K562 (cell line): ENCODE measurements at regions not wholly inside any gene's neighbourhood (a gene's known extent, or its start where the extent isn't known, plus 50 kb on each side); places are given as distances from the start of the nearest gene placed in this dataset.

Experiments
- ATAC-seq: fragments of 200-7000 bp; cut with Tn5 transposase; 3 replicates; pipeline ENCODE4 v1.9.1; 2020; ENCODE audit warnings: moderate library complexity
- BruUV-seq: library from RNA; stranded (reverse); fragments of 400-500 nt; replicated peaks from 2 replicates; lab custom pipeline; 2021; lab: Mats Ljungman, UMichigan
- CTCF ChIA-PET: fragments of 300-600 bp; formaldehyde crosslinking; extraction: SDS; loops from one replicate; lab custom pipeline; 2021; ENCODE audit warnings: low intra/inter-chr PET ratio; lab: Yijun Ruan, JAX
- POLR2A ChIA-PET: fragments of 300-600, 350-650 bp; sonication (Branson Sonifier 250); formaldehyde crosslinking; extraction: SDS; loops from one replicate; lab custom pipeline; 2021; ENCODE audit warnings: antibody characterized with exemption, inconsistent platforms; lab: Yijun Ruan, JAX
- DNase-seq, 4 experiments: peaks; one replicate each; pipeline versions ENCODE4 v3.0.0 to v3.0.0-alpha.2; 2011 to 2018; ENCODE audit warnings: low spot score in 3 of 4, mixed read lengths in 3 of 4; ENCODE audit errors: extremely low read depth in 1 of 4
- FAIRE-seq: peaks from 2 replicates; lab custom pipeline; 2011; peaks lifted over from hg19 to GRCh38; lab: Jason Lieb, UNC
- H2AFZ ChIP-seq: 2 replicates; pipeline ENCODE4 v1.6.0; 2011; ENCODE audit warnings: low read depth, low read length, control low read depth, inconsistent platforms
- H3K27ac ChIP-seq: fragments of 200-600 bp; 3 replicates; pipeline ENCODE4 v1.8.0; 2011; ENCODE audit warnings: low read depth, mild to moderate bottlenecking, control low read depth, inconsistent platforms, low read length, moderate library complexity, mixed read lengths; ENCODE audit errors: extremely low read depth
- H3K27me3 ChIP-seq, 2 experiments: fragments of 300-600 bp in 1 of 2; 2 replicates in 1 of 2; 3 replicates in 1 of 2; pipeline versions ENCODE4 v1.6.0 to v1.8.0; 2011; ENCODE audit warnings: inconsistent platforms in 2 of 2, low read length in 2 of 2, mild to moderate bottlenecking in 1 of 2, mixed read lengths in 1 of 2, moderate library complexity in 1 of 2; ENCODE audit not compliant: control insufficient read depth in 2 of 2, insufficient read depth in 2 of 2
- H3K36me3 ChIP-seq: fragments of 300-600 bp; 3 replicates; pipeline ENCODE4 v1.8.0; 2011; ENCODE audit warnings: mild to moderate bottlenecking, low read length, inconsistent platforms; ENCODE audit not compliant: control insufficient read depth, insufficient read depth
- H3K4me1 ChIP-seq, 2 experiments: fragments of 200-600 bp in 1 of 2; replicated peaks in 1 of 2; 2 replicates in 1 of 2; 3 replicates in 1 of 2; pipeline versions ENCODE4 v1.5.1 to v1.8.0; 2011; ENCODE audit warnings: inconsistent platforms in 2 of 2, low read length in 2 of 2, mild to moderate bottlenecking in 1 of 2, mixed read lengths in 1 of 2, moderate library complexity in 1 of 2; ENCODE audit not compliant: control insufficient read depth in 2 of 2, insufficient read depth in 2 of 2
- H3K4me2 ChIP-seq: 2 replicates; pipeline ENCODE4 v1.6.1; 2011; ENCODE audit warnings: low read length, control low read depth, inconsistent platforms, mixed read lengths; ENCODE audit not compliant: insufficient read depth
- H3K4me3 ChIP-seq: fragments of 200-600 bp; sonication (generic), shearing (Covaris generic); 2 replicates; pipeline ENCODE4 v1.5.1; 2016; ENCODE audit warnings: control low read depth, inconsistent platforms
- H3K79me2 ChIP-seq: fragments of 200-600 bp; 3 replicates; pipeline ENCODE4 v1.8.0; 2011; ENCODE audit warnings: low read length, inconsistent platforms; ENCODE audit not compliant: control insufficient read depth, insufficient read depth
- H3K9ac ChIP-seq, 2 experiments: 2 replicates each; pipeline versions ENCODE4 v1.6.0 to v1.6.1; 2011; ENCODE audit warnings: low read depth in 2 of 2, low read length in 2 of 2, control low read depth in 1 of 2, inconsistent platforms in 1 of 2, mild to moderate bottlenecking in 1 of 2, mixed read lengths in 1 of 2; ENCODE audit not compliant: insufficient read depth in 1 of 2
- H3K9me1 ChIP-seq: one replicate; pipeline ENCODE4 v1.6.0; 2011; ENCODE audit warnings: inconsistent platforms, mild to moderate bottlenecking, low read length, moderate library complexity; ENCODE audit not compliant: control insufficient read depth, insufficient read depth
- H3K9me3 ChIP-seq: replicated peaks from 2 replicates; pipeline ENCODE4 v1.5.1; 2011; ENCODE audit warnings: low read depth, low read length, inconsistent platforms; ENCODE audit not compliant: control insufficient read depth, insufficient read depth
- H4K20me1 ChIP-seq: replicated peaks from 2 replicates; pipeline ENCODE4 v1.6.1; 2011; ENCODE audit warnings: low read length, inconsistent platforms, mixed read lengths; ENCODE audit not compliant: control insufficient read depth, insufficient read depth
- CHD7 ChIP-seq: fragments of 200-600 bp; sonication (generic); IDR thresholded peaks from one replicate; pipeline ENCODE4 v1.6.1; 2012; ENCODE audit warnings: mild to moderate bottlenecking, low read depth, low read length, inconsistent platforms
- JUNB ChIP-seq: fragments of 450-650 bp; formaldehyde crosslinking; conservative IDR thresholded peaks from 2 replicates; pipeline ENCODE4 v1.4.0; 2020; ENCODE audit warnings: mild to moderate bottlenecking
- MTA3 ChIP-seq: fragments of 450-650 bp; formaldehyde crosslinking; IDR thresholded peaks from 2 replicates; pipeline ENCODE4 v1.6.1; 2017; ENCODE audit warnings: mild to moderate bottlenecking, borderline replicate concordance
- NFRKB ChIP-seq: fragments of 450-650 bp; IDR thresholded peaks from 2 replicates; pipeline ENCODE4 v1.6.1; 2016; ENCODE audit warnings: low read depth
- PBX2 ChIP-seq, 2 experiments: IDR thresholded peaks in 1 of 2; conservative IDR thresholded peaks in 1 of 2; 2 replicates each; pipeline ENCODE4 v1.6.1; 2016; ENCODE audit warnings: low read depth in 2 of 2, mild to moderate bottlenecking in 1 of 2, missing compliant biosample characterization in 1 of 2, missing genetic modification characterization in 1 of 2, moderate library complexity in 1 of 2
- ZNF124 ChIP-seq: sonication (generic); formaldehyde crosslinking; IDR thresholded peaks from 2 replicates; pipeline ENCODE4 v1.8.1; 2022; ENCODE audit warnings: missing genetic modification reagents
- ZNF324 ChIP-seq: fragments of 250-450 bp; sonication (Bioruptor Pico); IDR thresholded peaks from 2 replicates; pipeline ENCODE4 v1.4.0; 2020; ENCODE audit warnings: mild to moderate bottlenecking
- ZNF766 ChIP-seq: fragments of 200-800 bp; sonication (Bioruptor generic); conservative IDR thresholded peaks from 2 replicates; pipeline ENCODE4 v1.6.1; 2016; ENCODE audit warnings: missing genetic modification characterization, missing compliant biosample characterization
- WGBS: fragments of 100-300 bp; shearing (Covaris generic); methylation state at CpG from one replicate; pipeline ENCODE4 v1.1.6; 2016; ENCODE audit warnings: low coverage, mixed read lengths; ENCODE audit not compliant: insufficient coverage; ENCODE audit errors: missing lambda C conversion rate; 5-methylcytosine and 5-hydroxymethylcytosine counted together
- in situ Hi-C: fragments of 300-500 bp; cut with MboI; formaldehyde crosslinking; loops from 4 replicates; pipeline ENCODE4 v1.15.0; 2018; ENCODE audit warnings: inconsistent platforms, mixed read lengths
- intact Hi-C: fragments of 100-400 bp; cut with micrococcal nuclease; formaldehyde crosslinking; loops from 2 replicates; pipeline ENCODE4 v1.14.2; 2022

GRCh38 chr20:57986666-57987065, 241.8 kb downstream of the ANKRD60 start:
- no TSS peak for BruUV-seq
- H3K4me2 ChIP-seq: no peak overlapping the region
- intact Hi-C loops: no loop called here
- ATAC-seq (no peak), DNase-seq (no peak), FAIRE-seq (no peak)
- 2% methylated on average over 6 of the region's 6 CpGs for WGBS
- H3K4me1 ChIP-seq: no peaks in the 10 kb centered on the region
- H3K9me3 ChIP-seq: no peaks in the 10 kb centered on the region
- in situ Hi-C loops: no loop called here
- H3K9me1 ChIP-seq: no peaks in the 10 kb centered on the region
- peaks cover 0 to 6% of the 10 kb centered on the region in 2 experiments; a peak in 2 of 5 replicates for H3K27me3 ChIP-seq
- H2AFZ ChIP-seq: no peak overlapping the region
- no peaks in the 10 kb centered on the region for H4K20me1 ChIP-seq
- H3K9ac ChIP-seq: no peak overlapping the region
- H3K4me3 ChIP-seq: no peak overlapping the region
- H3K36me3 ChIP-seq: no peaks in the 10 kb centered on the region
- no peaks in the 10 kb centered on the region for H3K79me2 ChIP-seq
- H3K27ac ChIP-seq: no peak overlapping the region
- ChIA-PET POLR2A (interaction anchor here (0.7 kb wide), 1 partner anchor 29 kb away, joined by 3 read pairs; no protein-coding TSS in a partner anchor), CTCF (no interaction called here)
- TF ChIP-seq ZNF324 (CRISPR knock-in tag) (no peak), ZNF124 (CRISPR knock-in tag) (no peak), NFRKB (no peak), CHD7 (no peak), PBX2 (CRISPR knock-in tag; IDR thresholded peaks at IDR 0.05; ENCODE audit: low read depth) (no peak), PBX2 (tag; conservative IDR thresholded peaks at IDR 0.05; ENCODE audit: low read depth) (no peak), ZNF766 (CRISPR knock-in tag) (no peak), MTA3 (no peak), JUNB (CRISPR knock-in tag) (no peak)
